GM12891 (cell line): ENCODE measurements at regions not wholly inside any gene's neighbourhood (a gene's known extent, or its start where the extent isn't known, plus 50 kb on each side); places are given as distances from the start of the nearest gene placed in this dataset.

Source experiments
- DNase-seq: peaks from one replicate; pipeline ENCODE4 v3.0.0; 2011; ENCODE audit warnings: low spot score; ENCODE audit not compliant: insufficient read length
- FAIRE-seq: peaks from 2 replicates; lab custom pipeline; 2011; peaks lifted over from hg19 to GRCh38; lab: Jason Lieb, UNC
- PAX5 ChIP-seq: IDR thresholded peaks from 2 replicates; pipeline ENCODE4 v1.6.1; 2011; ENCODE audit warnings: low read length, moderate library complexity, mild to moderate bottlenecking; ENCODE audit not compliant: insufficient read depth, severe bottlenecking
- POLR2A ChIP-seq: IDR thresholded peaks from 2 replicates; pipeline ENCODE4 v1.6.1; 2011; ENCODE audit warnings: low read depth, low read length, control low read depth
- POLR2AphosphoS5 ChIP-seq: IDR thresholded peaks from 2 replicates; pipeline ENCODE4 v1.6.1; 2011; ENCODE audit warnings: low read depth, low read length, control low read depth
- POU2F2 ChIP-seq: IDR thresholded peaks from 2 replicates; pipeline ENCODE4 v1.6.1; 2011; ENCODE audit warnings: low read depth, mild to moderate bottlenecking, control low read depth, low read length, moderate library complexity
- SPI1 ChIP-seq: IDR thresholded peaks from 2 replicates; pipeline ENCODE4 v1.6.1; 2011; ENCODE audit warnings: low read depth, low read length, control low read depth
- TAF1 ChIP-seq: IDR thresholded peaks from 2 replicates; pipeline ENCODE4 v1.6.1; 2011; ENCODE audit warnings: low read depth, low read length, control low read depth

DNA sequence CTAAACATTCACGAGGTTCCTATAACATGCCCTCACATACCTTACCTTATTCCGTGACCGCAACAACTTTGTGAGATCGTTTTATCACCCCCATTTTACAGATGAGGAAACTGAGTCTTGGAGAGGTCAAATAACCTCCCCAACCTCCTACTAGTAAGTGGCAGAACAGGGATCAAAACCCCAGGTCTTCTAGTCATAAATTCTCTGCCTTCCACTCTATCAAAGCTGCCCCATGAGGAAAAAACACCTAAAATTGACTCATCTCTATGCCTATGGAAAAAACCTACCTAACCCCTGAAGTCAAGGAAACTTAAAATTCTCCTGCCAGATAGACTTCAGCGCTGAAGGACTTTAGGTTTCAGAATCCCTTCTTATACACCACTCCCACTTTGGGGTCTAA is 69.5 kb upstream of the ERRFI1 start:
- no peak for FAIRE-seq
- DNase-seq: no peak
- TF ChIP-seq POU2F2: no peak
- TF ChIP-seq SPI1: no peak
- TF ChIP-seq POLR2AphosphoS5: no peak
- TF ChIP-seq TAF1: no peak
- TF ChIP-seq POLR2A: no peak
- no peak for TF ChIP-seq PAX5

DNA sequence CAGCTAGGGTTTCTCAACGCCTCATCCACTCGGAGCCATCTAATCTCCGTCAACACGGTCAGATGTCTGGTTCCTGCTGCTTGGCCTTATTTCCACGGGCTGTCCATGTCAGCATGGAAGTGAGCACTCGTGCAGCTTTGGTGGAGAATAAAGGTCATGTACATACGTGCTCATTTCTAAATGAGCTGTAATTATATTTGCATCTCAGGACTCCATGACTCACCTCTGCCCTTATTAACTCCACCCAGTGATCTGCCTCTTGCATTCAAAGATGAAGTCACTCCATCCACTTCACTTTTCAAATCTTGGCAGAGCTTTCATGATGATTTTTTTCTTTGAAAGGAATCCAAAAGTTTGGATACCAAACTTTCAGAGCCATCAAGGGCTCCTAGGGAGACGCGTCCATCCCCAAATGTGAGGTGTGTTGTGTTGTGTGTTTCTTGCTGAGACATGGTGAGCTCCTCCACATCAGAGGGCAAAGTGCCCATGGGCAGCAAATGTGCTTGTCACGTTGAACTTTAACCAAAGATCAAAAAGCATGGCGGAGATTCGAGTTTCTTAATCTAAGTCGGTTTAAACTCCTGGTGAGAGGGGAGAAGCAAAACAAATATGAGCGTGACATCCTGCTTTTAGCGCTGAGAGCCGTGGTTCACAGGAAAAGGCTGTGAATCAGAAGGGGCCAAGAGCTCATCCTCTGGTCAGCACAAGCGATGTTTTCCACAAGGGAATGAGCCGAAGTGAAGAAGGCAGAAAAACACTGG is 68.6 kb upstream of the ERRFI1 start:
- no peak for FAIRE-seq

DNA sequence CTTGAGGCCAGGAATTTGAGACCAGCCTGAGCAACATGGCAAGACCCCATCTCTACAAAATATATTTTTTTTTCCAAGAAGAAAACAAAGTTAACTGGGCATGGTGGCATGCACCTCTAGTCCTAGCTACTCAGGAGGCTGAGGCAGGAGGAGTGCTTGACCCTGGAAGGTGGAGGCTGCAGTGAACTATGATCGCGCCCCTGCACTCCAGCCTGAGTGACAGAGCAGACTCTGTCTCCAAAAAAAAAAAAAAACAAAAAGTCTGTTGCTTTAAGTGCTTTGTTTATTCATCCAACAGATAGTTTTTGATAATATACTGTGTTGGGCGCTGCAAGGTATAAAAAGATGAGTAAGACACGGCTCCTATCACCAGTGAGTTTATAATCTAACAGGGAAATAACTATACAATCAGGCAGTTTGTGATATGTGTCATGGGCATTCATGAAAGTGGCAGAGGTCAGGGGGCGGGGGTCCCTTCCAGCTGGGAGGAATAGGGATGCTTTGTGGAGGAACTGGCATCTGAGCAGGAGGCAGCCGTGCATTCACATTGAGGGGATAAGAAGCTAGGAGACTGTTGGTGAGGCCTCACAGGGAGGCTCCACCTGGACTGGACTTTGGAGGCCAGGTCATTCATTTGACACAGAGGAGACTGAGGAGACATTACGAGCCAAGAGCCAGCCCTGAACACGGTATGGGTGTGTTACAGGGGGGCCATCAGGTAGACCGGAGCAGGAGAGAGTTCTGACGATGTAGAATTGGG is 67.3 kb upstream of the ERRFI1 start:
- DNase-seq (no peak), FAIRE-seq (no peak)
- no peak for TF ChIP-seq POU2F2
- TF ChIP-seq POLR2AphosphoS5: no peak
- no peak for TF ChIP-seq TAF1
- no peak for TF ChIP-seq POLR2A
- no peak for TF ChIP-seq SPI1
- no peak for TF ChIP-seq PAX5

More for the DNA sequence above, 68.6 kb upstream of the ERRFI1 start:
- TF ChIP-seq TAF1: no peak
- no peak for TF ChIP-seq SPI1
- TF ChIP-seq PAX5: no peak
- no peak for TF ChIP-seq POLR2AphosphoS5
- DNase-seq: no peak

DNA sequence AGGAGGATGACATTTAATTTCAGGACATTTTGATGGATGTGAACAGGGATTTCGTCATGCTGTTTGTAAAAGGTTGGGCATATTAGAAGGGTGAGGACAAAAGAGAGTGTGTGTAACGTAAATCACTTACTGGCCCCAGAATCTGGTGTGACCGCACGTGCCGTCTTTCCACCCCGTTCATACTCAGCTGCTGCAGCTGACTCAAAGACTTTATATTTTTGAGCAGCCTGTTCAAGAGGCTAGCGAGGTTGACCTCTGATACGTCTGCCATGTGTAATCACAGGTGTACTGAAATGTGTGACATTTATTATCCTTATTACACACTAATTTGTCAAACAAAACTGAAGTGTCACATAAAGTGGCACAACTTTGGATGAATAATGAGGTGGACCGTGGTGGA is 66.5 kb upstream of the ERRFI1 start:
- TF ChIP-seq TAF1: no peak
- no peak for FAIRE-seq
- no peak for DNase-seq

DNA sequence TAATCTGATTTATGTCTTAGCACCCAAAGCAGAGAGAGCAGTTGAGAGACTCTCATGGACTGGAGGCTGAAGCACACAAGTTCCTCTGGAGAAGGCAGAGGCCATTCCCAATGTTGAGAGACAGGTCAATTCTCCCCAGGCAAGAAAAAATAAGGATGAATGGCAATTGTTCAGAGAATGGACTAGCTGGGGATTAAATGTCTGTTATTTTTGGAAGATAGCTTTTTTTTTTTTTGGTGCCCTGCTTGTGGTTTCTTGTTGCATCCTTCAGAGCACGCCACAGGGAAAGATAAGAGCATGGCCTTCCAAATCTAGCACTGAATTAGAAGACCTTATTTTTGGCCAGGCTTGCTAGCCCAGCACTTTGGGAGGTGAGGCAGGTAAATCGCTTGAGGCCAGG is 65.6 kb upstream of the ERRFI1 start:
- no peak for DNase-seq
- TF ChIP-seq POLR2AphosphoS5 (no peak), PAX5 (no peak), POLR2A (no peak), TAF1 (no peak), SPI1 (no peak), POU2F2 (no peak)
- no peak for FAIRE-seq

DNA sequence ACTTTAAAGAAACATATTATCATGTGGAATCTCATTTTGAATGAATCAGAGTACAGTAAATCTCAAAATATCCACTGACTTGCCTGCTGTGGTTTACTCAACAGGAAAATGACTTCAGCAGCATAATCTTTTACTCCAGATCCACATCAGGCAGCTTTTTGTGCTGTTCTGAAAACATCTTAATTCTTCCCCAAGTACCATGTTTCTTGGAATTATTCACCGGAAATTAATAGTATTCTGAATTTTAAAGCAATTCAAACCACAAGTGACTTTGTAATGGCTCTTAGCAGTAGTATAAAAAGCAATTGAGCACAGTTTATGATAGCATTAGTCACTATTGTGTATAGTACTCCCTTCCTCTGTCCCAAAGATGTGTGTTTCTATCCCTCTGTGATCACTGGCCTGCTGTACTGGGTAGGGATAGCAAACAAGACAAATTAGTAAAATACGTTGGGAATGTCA is 64.2 kb upstream of the ERRFI1 start:
- TF ChIP-seq POU2F2: no peak
- TF ChIP-seq PAX5: no peak
- no peak for TF ChIP-seq SPI1
- TF ChIP-seq POLR2A: no peak
- TF ChIP-seq TAF1: no peak
- TF ChIP-seq POLR2AphosphoS5: no peak
- DNase-seq (no peak), FAIRE-seq (no peak)

DNA sequence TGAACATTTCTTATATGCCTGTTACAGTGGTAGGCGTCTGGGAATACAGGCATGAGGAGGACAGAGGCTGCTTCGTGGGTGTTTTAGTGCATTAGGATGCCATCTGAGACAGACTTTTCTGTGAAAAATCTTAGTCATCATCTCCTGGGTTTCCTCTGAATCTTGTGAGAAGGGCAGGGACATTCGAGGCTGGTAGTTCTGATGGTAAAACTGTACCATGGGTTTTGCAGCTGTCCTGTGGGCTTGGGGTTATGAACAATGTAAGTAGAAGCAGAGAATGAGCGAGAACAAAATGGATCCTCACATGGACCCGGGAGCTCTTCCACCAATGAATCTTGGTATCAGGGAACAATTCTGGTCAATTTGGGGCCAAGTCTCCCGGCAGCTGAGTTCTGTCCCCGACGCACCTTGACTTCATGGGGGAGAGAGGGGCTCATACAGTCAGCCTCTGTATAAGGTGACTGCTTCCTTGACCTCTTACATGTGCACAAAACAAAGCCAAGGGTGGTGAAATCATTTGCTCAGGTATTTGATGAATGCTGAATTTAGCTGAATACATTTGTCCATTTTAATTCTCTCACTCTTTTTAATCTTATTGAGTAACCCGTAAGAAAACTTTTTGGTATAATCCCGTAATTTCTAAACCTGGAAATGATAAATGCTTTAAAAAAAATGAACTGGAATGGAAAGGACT is 63.6 kb upstream of the ERRFI1 start:
- DNase-seq: no peak
- no peak for FAIRE-seq
- TF ChIP-seq TAF1 (no peak), SPI1 (no peak), PAX5 (no peak), POLR2A (no peak), POLR2AphosphoS5 (no peak), POU2F2 (no peak)

DNA sequence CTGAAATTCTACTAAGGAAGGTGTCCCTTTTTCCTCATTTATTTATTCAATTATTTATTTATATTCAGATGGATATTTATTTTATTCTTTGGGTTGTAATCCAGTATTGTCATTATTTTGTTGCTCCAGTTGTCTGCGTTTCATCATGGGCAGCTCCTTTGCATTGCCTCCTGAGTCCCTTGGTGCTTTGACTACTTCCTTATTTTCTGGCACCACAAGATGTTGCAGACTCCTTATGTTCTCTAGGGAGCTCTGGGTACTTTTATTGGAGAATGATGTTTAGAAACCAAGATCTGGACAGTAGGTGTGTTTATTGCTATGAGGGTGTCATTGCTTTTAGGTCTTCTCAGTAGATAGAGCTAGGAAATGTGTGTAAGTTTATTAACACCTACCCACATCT is 59.9 kb upstream of the ERRFI1 start:
- FAIRE-seq (no peak), DNase-seq (no peak)
- TF ChIP-seq SPI1 (no peak), PAX5 (no peak), POU2F2 (no peak), TAF1 (no peak), POLR2AphosphoS5 (no peak), POLR2A (no peak)

DNA sequence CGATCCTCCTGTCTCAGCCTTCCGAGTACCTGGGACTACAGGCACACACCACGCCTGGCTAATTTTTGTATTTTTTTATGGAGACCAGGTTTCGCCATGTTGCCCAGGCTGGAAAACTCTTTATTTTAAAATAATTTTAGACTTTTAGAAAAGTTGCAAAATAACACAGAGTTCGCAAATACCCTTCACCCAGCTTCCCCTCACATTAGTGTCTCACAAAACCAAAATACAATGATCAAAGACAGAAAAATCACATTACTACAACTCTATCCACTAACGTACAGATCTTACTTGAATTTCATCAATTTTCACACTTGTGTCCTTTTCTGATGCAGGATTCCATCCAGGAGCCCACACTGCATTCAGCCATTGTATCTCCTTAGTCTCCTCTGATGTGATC is 58.8 kb upstream of the ERRFI1 start:
- TF ChIP-seq PAX5 (no peak), TAF1 (no peak), POLR2AphosphoS5 (no peak), POU2F2 (no peak), POLR2A (no peak), SPI1 (no peak)
- FAIRE-seq (no peak), DNase-seq (no peak)
